ENCODE measurements at regions not wholly inside any gene's neighbourhood (a gene's known extent, or its start where the extent isn't known, plus 50 kb on each side); places are given as distances from the start of the nearest gene placed in this dataset.
"Not testable (repeated sequence)": the region's sequence is repeated elsewhere in the genome, so short reads cannot be mapped to it uniquely, and the experiment has no call there.

DNA sequence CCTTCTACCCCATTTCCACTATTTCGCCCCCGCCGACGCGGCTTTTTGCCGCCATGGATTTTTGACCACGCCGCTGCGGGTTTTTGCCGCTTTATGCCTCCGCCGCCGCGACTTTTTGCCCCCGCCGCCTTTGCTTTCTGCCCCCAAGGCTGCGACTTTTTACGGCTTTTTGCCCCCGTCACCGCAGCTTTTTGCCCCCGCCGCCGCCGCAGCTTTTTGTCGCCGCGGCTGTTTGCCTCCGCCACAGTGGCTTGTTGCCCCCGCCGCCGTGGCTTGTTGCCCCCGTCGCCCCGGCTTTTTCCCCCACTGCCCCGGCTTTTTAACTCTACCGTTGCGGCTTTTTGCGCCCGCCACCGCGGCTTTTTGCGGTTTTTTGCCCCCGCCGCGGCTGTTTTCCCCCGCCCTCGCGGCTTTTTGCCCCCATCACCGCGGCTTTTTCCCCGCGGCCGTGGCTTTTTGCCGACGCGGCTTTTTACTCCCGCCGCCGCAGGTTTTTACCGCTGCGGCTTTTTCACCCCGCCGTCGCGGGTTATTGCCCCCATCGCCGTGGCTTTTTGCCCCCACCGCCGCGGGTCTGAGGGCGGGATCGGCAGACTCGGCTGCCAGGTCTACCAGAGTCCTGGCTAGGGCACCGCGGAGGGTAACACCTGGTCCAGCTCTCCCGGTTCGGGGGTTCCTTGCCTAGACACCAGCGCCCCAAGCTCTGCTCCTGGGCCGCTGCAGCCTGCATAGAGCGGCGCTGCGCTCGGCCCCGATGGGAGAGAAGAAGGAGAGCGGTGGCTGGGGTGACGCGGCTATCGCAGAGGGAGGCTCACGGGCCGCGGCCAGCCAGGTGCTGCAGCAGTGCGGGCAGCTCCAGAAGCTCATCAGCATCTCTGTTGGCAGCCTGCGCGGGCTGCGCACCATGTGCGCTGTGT is 562.7 kb upstream of the WSB1 start:
- DNase-seq (ENCODE audit: low read depth): no peak

DNA sequence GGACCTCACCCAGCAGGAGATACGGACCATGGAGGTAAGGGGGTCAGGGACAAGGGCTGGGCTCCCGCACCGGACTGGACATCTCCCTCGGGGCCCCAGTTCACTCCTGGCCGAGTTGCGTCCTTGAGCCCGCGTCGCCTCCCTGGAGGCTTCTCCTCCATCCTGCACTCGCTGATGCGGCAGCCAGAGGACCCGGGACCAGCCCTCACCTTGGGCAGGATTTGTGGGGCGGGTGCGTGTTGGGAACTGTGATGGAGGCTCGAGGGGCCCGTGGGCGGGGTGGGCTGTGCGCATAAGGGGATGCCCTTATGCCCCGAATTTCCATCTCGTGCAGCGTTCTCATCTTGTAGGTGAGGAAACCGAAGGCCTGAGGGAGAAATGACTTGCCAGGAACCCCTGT is 562.0 kb upstream of the WSB1 start:
- DNase-seq (ENCODE audit: low read depth): not testable (repeated sequence)

DNA sequence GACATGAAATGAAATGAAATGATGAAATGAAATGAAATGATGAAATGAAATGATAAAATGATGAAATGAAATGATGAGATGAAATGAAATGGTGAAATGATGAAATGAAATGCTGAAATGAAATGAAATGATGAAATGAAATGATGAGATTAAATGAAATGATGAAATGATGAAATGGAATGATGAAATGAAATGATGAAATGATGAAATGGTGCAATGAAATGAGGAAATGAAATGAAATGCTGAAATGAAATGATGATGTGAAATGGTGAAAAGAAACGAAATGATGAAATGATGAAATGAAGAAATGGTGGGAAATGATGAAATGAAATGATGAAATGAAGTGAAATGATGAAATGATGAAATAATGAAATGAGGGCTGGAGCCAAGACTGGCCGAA is 559.1 kb upstream of the WSB1 start:
- DNase-seq (ENCODE audit: low read depth): not testable (repeated sequence)

- DNase-seq (ENCODE audit: low read depth): not testable (repeated sequence)
Measured at GRCh38 chr17:26735977-26736376, 557.9 kb upstream of the WSB1 start.

- no peak for DNase-seq (ENCODE audit: low read depth)
Measured at GRCh38 chr17:26765860-26766709, 527.8 kb upstream of the WSB1 start.

DNA sequence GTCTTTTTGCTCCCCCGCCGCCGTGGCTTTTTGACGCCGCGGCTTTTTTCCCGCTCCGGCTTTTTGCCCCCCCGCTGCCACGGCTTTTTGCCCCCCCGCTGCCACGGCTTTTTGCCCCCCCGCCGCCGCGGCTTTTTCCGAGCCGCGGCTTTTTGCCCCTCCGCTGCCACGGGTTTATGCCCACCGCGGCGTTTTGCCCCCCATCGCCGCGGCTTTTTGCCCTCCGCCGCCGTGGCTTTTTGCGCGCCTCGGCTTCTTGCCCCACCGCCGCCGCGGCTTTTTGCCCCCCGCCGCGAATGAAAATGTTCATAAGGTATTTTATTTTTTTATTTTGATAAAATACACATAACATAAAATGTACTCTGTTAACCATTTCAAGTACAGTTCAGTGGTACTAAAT is 527.2 kb upstream of the WSB1 start:
- no peak for DNase-seq (ENCODE audit: low read depth)

DNA sequence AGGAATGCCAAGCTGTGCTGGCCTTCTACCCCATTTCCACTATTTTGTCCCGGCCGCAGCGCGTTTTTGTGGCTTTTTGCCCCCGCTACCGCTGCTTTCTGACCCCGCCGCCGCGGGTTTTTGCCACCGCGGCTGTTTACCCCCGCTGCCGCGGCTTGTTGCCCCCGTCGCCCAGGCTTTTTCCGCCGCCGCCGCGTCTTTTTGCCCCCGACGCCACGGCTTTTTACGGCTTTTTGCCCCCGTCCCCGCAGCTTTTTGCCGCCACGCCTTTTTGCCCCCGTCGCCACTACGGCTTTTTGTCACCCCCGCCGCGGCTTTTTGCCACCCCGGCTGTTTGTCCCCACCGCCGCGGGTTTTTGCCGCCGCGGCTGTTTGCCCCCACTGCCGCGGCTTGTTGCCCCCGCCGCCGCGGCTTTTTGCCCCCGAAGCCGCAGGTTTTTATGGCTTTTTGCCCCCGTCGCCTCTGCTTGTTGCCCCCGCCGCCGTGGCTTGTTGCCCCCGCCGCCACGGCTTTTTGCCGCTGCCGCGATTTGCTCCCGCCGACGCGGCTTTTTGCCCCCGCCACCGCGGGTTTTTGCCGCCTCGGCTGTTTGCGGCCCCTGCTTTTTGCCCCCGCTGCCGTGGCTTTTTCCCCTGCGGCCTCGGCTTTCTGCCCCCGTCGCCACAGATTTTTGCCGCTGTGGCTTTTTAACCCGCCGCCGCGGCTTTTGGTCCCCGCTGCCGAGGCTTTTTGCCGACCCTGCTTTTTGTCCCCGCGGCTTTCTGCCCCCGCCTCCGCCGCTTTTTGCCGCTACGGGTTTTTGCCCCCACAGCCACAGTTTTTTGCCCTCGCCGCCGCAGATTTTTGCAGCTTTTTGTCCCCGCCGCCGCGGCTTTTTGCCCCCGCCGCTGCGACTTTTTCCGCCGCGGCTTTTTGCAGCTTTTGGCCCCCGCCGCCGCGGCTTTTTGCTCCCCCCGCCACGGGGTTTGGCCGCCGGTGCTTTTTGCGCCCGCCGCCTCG is 520.4 kb upstream of the WSB1 start:
- no peak for DNase-seq (ENCODE audit: low read depth)

DNA sequence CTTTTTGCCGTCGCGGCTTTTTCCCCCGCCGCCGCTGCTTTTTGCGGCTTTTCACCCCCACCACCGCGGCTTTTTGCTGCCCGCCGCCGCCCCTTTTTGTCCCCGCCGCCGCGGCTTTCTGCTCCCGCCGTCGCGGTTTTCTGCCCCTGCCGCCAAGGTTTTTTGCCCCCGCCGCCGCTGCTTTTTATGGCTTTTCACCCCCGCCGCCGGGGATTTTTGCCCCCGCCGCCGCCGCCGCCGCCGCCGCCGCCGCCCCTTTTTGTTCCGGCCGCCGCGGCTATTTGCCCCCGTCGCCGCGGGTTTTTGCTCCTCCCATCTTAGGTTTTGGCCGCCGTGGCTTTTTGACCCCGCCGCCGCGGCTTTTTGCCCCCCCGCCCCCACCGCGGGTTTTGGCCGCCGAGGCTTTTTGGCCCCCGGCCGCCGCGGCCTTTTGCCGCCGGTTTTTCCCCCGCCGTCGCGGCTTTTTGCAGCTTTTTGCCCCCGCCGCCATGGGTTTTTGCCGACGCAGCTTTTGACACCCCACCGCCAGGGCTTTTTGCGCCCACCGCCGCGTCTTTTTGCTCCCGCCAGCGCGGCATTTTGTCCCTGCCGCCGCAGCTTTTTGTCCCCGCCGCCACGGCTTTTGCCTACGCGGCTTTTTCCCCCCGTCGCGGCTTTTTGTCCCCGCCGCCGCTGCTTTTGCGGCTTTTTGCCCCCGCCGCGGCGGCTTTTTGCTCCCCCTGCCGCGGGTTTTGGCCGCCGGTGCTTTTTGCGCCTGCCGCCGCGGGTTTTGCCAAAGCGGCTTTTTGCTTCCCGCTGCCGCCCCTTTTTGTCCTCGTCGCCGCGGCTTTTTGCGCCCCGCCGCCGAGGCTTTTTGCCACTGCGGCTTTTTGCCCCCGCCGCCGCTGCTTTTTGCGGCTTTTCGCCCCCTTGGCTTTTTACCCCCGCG is 519.4 kb upstream of the WSB1 start:
- no peak for DNase-seq (ENCODE audit: low read depth)

- no peak for DNase-seq (ENCODE audit: low read depth)
Measured at GRCh38 chr17:26775219-26775822, 518.6 kb upstream of the WSB1 start.

DNA sequence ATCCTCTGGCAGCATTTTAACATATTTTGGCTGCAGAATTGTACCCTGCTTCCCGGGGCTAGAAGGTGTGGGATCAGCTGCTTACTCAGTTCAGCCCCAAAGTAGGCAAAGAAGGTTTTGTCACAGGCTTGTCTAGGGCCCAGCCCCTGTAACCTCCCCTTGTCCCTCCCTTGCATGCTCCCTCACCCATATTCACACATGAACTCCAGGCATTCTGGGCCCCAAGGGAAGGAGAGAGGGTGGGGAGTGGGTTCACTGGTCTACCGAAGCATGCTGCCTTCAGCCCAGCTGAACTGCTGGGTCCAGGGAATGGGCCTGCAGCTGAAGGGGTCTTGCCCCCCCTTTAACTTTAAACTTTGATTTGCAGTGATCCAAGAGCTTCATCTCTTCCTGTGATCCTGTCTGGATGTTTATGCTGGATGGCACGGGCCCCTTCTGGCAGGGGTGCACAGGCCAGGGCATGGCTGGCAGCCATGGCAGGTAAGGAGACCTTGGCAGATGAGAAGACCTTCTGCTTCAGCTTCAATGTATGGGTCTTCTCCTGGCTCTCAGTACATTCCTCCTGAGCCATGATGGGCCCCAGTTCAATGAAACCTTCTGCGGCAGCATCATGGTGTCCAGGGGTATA is 513.6 kb upstream of the WSB1 start:
- DNase-seq (ENCODE audit: low read depth): not testable (repeated sequence)

DNA sequence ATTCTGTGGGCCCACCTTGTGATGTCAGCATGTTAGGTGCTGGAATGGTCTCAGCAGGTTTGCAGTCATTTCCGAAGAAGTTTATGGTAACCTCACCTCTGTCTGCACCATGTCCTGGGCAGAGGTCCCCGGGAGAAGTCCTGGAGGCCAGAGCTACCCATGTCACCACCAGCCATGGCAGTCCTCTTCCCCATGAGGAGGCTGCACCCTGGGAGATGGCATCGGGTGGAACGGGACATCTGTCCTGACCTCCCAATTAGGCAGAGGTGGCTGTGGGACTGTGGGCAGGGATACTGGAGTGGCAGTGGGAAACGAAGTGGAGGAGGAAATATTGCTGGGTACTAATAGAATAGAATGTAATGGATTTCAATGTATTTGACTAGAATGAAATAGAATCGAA is 511.8 kb upstream of the WSB1 start:
- no peak for DNase-seq (ENCODE audit: low read depth)

GRCh38 chr17:26792486-26792885 is 501.4 kb upstream of the WSB1 start:
- peak; percentile 3 for DNase-seq (ENCODE audit: low read depth)

DNA sequence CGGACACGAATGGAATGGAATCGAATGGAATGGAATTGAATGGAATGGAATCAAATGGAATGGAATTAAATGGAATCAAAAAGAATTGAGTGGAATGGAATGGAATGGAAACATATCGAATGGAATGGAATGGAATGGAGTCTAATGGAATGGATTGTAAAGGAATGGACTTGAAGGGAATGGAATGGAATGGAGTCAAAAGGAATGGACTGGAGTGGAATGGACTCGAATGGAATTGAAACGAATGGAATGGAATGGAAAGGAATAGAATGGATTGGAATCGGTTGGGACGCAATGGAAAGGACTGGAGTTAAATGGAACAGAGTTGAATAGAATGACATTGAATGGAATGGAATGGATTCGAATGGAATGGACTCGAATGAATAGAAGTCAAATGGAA is 486.9 kb upstream of the WSB1 start:
- DNase-seq (ENCODE audit: low read depth): no peak

- DNase-seq (ENCODE audit: low read depth): no peak
Measured at GRCh38 chr17:26809033-26809432, 484.9 kb upstream of the WSB1 start.

DNA sequence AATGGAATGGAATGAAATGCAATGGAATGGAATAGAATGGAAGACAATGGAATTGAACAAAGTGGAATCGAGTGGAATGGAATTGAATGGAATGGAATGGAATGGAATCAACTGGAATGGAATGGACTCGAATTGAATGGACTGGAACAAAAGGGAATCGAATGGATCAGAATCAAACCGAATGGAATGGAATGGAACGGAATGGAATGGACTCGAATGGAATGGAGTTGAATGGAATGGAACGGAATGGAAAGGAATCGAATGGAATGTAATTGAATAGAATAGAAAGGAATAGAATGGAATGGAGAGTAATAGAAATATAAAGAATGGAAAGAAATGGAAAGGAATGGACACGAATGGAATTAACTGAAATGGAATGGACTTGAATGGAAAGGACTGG is 475.2 kb upstream of the WSB1 start:
- DNase-seq (ENCODE audit: low read depth): no peak
